Esophagus squamous epithelium (tissue), 5 donors: ENCODE measurements at regions not wholly inside any gene's neighbourhood (a gene's known extent, or its start where the extent isn't known, plus 50 kb on each side); places are given as distances from the start of the nearest gene placed in this dataset.

ENCODE experiments used
- DNase-seq: peaks from one replicate; lab custom pipeline; 2025; lab: John Stamatoyannopoulos, UW
- H3K27ac ChIP-seq, 4 donors: fragments of 200-600 bp; sonication (generic); one replicate each; pipeline ENCODE4 v1.5.1; 2016 to 2019; ENCODE audit warnings: mild to moderate bottlenecking in 1 of 4
- H3K27me3 ChIP-seq, 4 donors: fragments of 200-600 bp; sonication (generic); 1 replicate in 3 of 4; 2 replicates in 1 of 4; pipeline versions ENCODE4 v1.5.1 to v1.6.0; 2017 to 2021; ENCODE audit warnings: antibody characterized with exemption in 1 of 4
- H3K36me3 ChIP-seq, 3 donors: fragments of 200-600 bp; sonication (generic); one replicate each; pipeline ENCODE4 v1.5.1; 2016 to 2019
- H3K4me1 ChIP-seq, 3 donors: fragments of 200-600 bp; sonication (generic); one replicate each; pipeline ENCODE4 v1.5.1; 2017 to 2019
- H3K4me3 ChIP-seq, 4 donors: fragments of 200-600 bp; sonication (generic); 1 replicate in 3 of 4; 2 replicates in 1 of 4; pipeline ENCODE4 v1.5.1; 2016 to 2019; ENCODE audit warnings: mild to moderate bottlenecking in 2 of 4, moderate library complexity in 1 of 4
- H3K9me3 ChIP-seq, 3 donors: fragments of 200-600 bp; sonication (generic); one replicate each; pipeline ENCODE4 v1.5.1; 2016 to 2019
- POLR2A ChIP-seq, 4 donors: fragments of 450-650 bp; IDR thresholded peaks; one replicate each; pipeline ENCODE4 v1.6.1; 2017; ENCODE audit warnings: antibody characterized with exemption in 4 of 4, mild to moderate bottlenecking in 4 of 4, moderate library complexity in 3 of 4
- WGBS, 2 donors: methylation state at CpG; one replicate each; pipeline ENCODE4 v1.1.5; 2018; 5-methylcytosine and 5-hydroxymethylcytosine counted together
- intact Hi-C: fragments of 100-400 bp; cut with DNase I; formaldehyde crosslinking; loops from one replicate; pipeline ENCODE4 v1.15.0; 2022
- TF ChIP-seq, protein P1 (sequence below), 6 experiments: fragments of 450-650 bp in 4 of 6; fragments of 200-600 bp in 2 of 6; sonication (generic) in 2 of 6; IDR thresholded peaks; one replicate each; pipeline ENCODE4 v1.5.1; 2016 to 2019; ENCODE audit warnings: antibody characterized with exemption in 6 of 6, mild to moderate bottlenecking in 4 of 6, moderate library complexity in 4 of 6
- donor health status: DM: yes; HTN: yes; CAD: no.

DNA sequence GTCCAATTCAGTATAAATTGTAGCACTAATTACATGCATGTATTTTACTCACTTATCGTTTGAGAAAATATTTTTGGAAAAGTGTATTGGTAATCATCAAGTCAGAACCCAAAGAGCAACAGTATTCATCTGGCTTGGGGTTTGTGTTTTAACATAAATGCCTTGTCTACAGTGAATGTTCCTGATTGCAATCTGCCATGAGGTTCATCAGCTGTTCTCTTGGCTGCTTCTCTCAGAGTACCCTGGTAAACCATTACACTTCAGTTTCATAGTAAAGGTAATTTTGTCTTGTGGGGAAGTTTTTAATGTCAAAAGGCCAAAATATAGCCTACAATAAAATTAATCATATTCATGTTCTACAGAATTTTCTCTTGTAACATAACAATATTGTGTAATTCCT lies 150.3 kb downstream of the IFI44 start:
- DNase-seq: no peak
- no peak overlapping the region for H3K4me3 ChIP-seq
- WGBS, 2 donors: 77 to 85% methylated on average over 1 of the region's 1 CpG
- no peaks in the 10 kb centered on the region for H3K36me3 ChIP-seq
- no peaks in the 10 kb centered on the region for H3K9me3 ChIP-seq
- H3K27ac ChIP-seq: no peak overlapping the region
- no peaks in the 10 kb centered on the region for H3K27me3 ChIP-seq
- H3K4me1 ChIP-seq: no peaks in the 10 kb centered on the region
- intact Hi-C loops: no loop called here
- no peak for TF ChIP-seq POLR2A (IDR thresholded peaks at IDR 0.05)
- TF ChIP-seq, protein P1, sequence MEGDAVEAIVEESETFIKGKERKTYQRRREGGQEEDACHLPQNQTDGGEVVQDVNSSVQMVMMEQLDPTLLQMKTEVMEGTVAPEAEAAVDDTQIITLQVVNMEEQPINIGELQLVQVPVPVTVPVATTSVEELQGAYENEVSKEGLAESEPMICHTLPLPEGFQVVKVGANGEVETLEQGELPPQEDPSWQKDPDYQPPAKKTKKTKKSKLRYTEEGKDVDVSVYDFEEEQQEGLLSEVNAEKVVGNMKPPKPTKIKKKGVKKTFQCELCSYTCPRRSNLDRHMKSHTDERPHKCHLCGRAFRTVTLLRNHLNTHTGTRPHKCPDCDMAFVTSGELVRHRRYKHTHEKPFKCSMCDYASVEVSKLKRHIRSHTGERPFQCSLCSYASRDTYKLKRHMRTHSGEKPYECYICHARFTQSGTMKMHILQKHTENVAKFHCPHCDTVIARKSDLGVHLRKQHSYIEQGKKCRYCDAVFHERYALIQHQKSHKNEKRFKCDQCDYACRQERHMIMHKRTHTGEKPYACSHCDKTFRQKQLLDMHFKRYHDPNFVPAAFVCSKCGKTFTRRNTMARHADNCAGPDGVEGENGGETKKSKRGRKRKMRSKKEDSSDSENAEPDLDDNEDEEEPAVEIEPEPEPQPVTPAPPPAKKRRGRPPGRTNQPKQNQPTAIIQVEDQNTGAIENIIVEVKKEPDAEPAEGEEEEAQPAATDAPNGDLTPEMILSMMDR (IDR thresholded peaks at IDR 0.05): no peak

DNA sequence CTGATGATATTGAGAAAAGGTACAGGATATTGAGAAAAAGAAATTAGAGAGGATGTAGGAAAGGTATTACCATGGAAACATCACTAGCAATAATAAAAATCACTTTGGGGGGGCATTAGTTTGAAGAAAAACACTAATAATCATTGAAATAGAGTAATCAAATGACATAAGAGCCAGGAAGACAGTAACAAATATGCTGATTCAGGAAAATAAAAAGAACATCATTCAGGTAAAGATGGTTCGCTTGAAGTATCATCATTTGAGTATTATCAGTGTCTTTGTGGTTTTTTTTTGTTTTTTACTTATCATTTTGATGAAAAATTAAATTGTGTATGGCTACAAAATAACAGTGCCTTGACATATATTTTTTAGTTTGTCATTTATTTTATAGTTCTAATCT lies 164.5 kb downstream of the IFI44 start:
- no peak for TF ChIP-seq POLR2A (IDR thresholded peaks at IDR 0.05)
- no peak for DNase-seq
- no peaks in the 10 kb centered on the region for H3K9me3 ChIP-seq
- H3K27me3 ChIP-seq: no peaks in the 10 kb centered on the region
- no peak overlapping the region for H3K4me3 ChIP-seq
- no peak overlapping the region for H3K27ac ChIP-seq
- WGBS, 2 donors: 63 to 65% methylated on average over 1 of the region's 1 CpG
- no peaks in the 10 kb centered on the region for H3K4me1 ChIP-seq
- H3K36me3 ChIP-seq: no peaks in the 10 kb centered on the region
- intact Hi-C loops: no loop called here

DNA sequence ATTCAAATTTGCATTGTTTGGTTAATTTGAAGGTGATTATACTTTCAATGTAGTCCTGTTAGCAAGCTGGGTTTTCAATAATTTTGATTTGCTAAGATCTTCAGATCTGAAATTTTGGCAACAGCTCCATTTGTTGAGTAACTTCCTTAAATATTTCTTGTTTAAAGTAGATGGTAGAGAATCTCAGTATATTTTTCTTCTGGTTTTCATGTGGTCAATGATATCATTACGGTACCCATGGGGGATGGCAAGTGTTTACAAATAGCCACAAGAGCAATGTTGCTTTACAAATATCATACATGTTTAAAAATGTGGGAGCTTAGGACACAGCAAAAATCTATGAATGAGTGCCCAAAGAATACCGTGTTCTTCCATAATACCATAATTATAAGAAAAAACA lies 175.9 kb downstream of the IFI44 start:
- Histone ChIP-seq H3K27me3 (no peaks in the 10 kb centered on the region), H3K4me1 (no peaks in the 10 kb centered on the region), H3K4me3 (no peak overlapping the region), H3K36me3 (no peaks in the 10 kb centered on the region), H3K27ac (no peak overlapping the region), H3K9me3 (no peaks in the 10 kb centered on the region)
- 78 to 83% methylated on average over 2 of the region's 2 CpGs for WGBS, 2 donors
- no peak for TF ChIP-seq POLR2A (IDR thresholded peaks at IDR 0.05)
- TF ChIP-seq, protein P1 (IDR thresholded peaks at IDR 0.05): no peak
- no peak for DNase-seq
- intact Hi-C loops: no loop called here

DNA sequence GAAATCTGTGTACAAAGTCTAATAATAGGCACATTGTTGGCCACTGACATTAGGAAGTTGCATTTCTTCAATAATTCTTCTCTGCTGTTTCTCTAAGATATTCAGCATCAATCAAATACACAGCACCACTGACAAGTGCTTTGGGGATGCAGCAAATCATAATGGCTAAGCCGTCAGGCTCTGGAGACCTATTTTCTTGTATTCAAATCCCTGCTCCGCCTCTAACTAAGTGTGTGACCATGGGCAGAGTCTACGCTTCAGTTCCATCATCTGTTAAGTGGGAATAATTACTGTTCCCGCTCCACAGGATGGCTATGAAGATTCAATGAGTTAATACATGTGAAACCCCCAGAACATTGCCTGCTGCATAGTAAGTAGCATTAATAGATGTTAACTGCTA lies 176.9 kb downstream of the ADGRL4 start:
- no peaks in the 10 kb centered on the region for H3K4me1 ChIP-seq
- no peaks in the 10 kb centered on the region for H3K36me3 ChIP-seq
- H3K27ac ChIP-seq: no peak overlapping the region
- DNase-seq: no peak
- TF ChIP-seq, protein P1 (IDR thresholded peaks at IDR 0.05): no peak
- no peak for TF ChIP-seq POLR2A (IDR thresholded peaks at IDR 0.05)
- 90 to 95% methylated on average over 4 of the region's 4 CpGs for WGBS, 2 donors
- H3K4me3 ChIP-seq: no peak overlapping the region
- no peaks in the 10 kb centered on the region for H3K9me3 ChIP-seq
- H3K27me3 ChIP-seq: no peaks in the 10 kb centered on the region
- intact Hi-C loops: no loop called here

DNA sequence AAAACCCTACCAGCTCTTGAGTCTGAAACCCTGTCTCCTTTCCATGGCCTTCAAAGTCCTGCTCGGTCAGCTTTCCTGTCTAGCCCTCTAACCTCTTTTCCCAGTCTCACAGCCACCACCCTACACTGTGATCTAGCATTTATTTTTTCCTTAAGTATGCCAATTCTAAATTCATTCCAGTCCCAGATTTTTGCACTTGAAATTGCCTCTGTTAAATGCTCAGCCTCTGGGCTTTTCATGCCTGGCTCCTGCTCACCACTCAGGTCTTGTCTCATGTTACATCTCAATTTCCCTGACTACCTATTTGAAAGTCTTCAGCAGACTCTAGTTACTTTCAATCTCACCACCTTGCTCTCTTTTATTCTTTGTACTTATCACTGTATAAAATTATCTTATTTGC lies 176.2 kb downstream of the ADGRL4 start:
- Histone ChIP-seq H3K27ac (no peak overlapping the region), H3K36me3 (no peaks in the 10 kb centered on the region), H3K27me3 (no peaks in the 10 kb centered on the region), H3K4me1 (no peaks in the 10 kb centered on the region), H3K4me3 (no peak overlapping the region), H3K9me3 (no peaks in the 10 kb centered on the region)
- WGBS, 2 donors: 91 to 95% methylated on average over 1 of the region's 1 CpG
- no peak for DNase-seq
- TF ChIP-seq, protein P1 (IDR thresholded peaks at IDR 0.05): no peak
- TF ChIP-seq POLR2A (IDR thresholded peaks at IDR 0.05): no peak
- intact Hi-C loops: no loop called here

DNA sequence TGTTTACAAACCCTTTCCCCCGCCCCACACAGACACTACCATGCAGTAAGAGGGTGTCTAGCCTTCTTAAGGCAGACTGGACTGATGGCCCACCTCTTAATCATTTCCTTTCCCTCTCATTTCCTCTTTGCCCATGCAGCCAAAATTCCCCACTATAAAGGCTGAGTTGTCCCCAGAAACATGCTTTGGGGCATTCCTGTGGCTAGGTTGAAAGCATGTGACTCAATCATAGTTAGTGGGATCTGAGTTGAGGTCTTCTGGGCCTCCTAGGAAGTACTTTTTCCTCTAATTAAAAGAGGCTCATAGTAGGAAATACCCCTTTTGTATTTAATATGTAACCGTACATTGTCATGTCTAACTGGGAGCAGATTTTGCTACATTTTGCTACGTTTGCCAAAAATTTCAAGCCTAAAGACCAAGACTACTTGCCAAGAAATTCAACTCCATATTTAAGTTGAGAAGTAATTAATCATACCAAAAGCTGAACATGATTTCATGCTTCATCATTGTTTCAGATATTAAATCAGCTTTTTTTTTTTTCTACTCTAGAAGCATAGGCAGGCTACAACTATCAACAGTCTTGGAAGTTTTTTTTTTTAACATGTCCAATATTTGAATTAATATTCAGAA lies 174.7 kb downstream of the ADGRL4 start:
- no peak for DNase-seq
- H3K4me3 ChIP-seq: no peak overlapping the region
- intact Hi-C loops: no loop called here
- no peaks in the 10 kb centered on the region for H3K36me3 ChIP-seq
- 35 to 63% methylated on average over 3 of the region's 3 CpGs for WGBS, 2 donors
- no peak overlapping the region for H3K27ac ChIP-seq
- no peaks in the 10 kb centered on the region for H3K9me3 ChIP-seq
- TF ChIP-seq, protein P1 (IDR thresholded peaks at IDR 0.05): no peak
- no peak for TF ChIP-seq POLR2A (IDR thresholded peaks at IDR 0.05)
- H3K27me3 ChIP-seq: no peaks in the 10 kb centered on the region
- no peaks in the 10 kb centered on the region for H3K4me1 ChIP-seq
